ENCODE measurements at regions not wholly inside any gene's neighbourhood (a gene's known extent, or its start where the extent isn't known, plus 50 kb on each side); places are given as distances from the start of the nearest gene placed in this dataset.

GRCh38 chr9:95822583-95823431 lies 52.7 kb upstream of the ERCC6L2 start:
- no peak for DNase-seq (ENCODE audit: low read depth)

- no peak for DNase-seq (ENCODE audit: low read depth)
These were observed 53.5 kb upstream of the ERCC6L2 start for GRCh38 chr9:95822015-95822414.

- DNase-seq (ENCODE audit: low read depth) = no peak
These were observed 55.4 kb upstream of the ERCC6L2 start for GRCh38 chr9:95820074-95820473.

GRCh38 chr9:95819636-95820035 lies 55.9 kb upstream of the ERCC6L2 start:
- no peak for DNase-seq (ENCODE audit: low read depth)

GRCh38 chr9:95817205-95817604 lies 58.3 kb upstream of the ERCC6L2 start:
- no peak for DNase-seq (ENCODE audit: low read depth)

- no peak for DNase-seq (ENCODE audit: low read depth)
These were observed 58.8 kb upstream of the ERCC6L2 start for GRCh38 chr9:95816716-95817115.

- no peak for DNase-seq (ENCODE audit: low read depth)
These were observed 59.5 kb upstream of the ERCC6L2 start for GRCh38 chr9:95815961-95816360.

GRCh38 chr9:95815133-95815532 lies 60.4 kb upstream of the ERCC6L2 start:
- no peak for DNase-seq (ENCODE audit: low read depth)

GRCh38 chr9:95813923-95814322 lies 61.6 kb upstream of the ERCC6L2 start:
- no peak for DNase-seq (ENCODE audit: low read depth)

- DNase-seq (ENCODE audit: low read depth) = no peak
These were observed 64.7 kb upstream of the ERCC6L2 start for GRCh38 chr9:95810814-95811213.

GRCh38 chr9:95810133-95810532 lies 65.4 kb upstream of the ERCC6L2 start:
- no peak for DNase-seq (ENCODE audit: low read depth)

- no peak for DNase-seq (ENCODE audit: low read depth)
These were observed 65.8 kb upstream of the ERCC6L2 start for GRCh38 chr9:95809686-95810085.

GRCh38 chr9:95808011-95808410 lies 67.5 kb upstream of the ERCC6L2 start:
- DNase-seq (ENCODE audit: low read depth) = no peak

GRCh38 chr9:95807326-95807947 lies 68.1 kb upstream of the ERCC6L2 start:
- DNase-seq (ENCODE audit: low read depth) = no peak

GRCh38 chr9:95803197-95803596 lies 72.3 kb upstream of the ERCC6L2 start:
- no peak for DNase-seq (ENCODE audit: low read depth)

GRCh38 chr9:95801797-95802196 lies 73.7 kb upstream of the ERCC6L2 start:
- DNase-seq (ENCODE audit: low read depth) = no peak

GRCh38 chr9:95796029-95796428 lies 79.5 kb upstream of the ERCC6L2 start:
- DNase-seq (ENCODE audit: low read depth) = no peak

- DNase-seq (ENCODE audit: low read depth) = no peak
These were observed 81.3 kb upstream of the ERCC6L2 start for GRCh38 chr9:95793924-95794828.

- no peak for DNase-seq (ENCODE audit: low read depth)
These were observed 83.8 kb upstream of the ERCC6L2 start for GRCh38 chr9:95791695-95792094.

GRCh38 chr9:95791286-95791685 lies 84.2 kb upstream of the ERCC6L2 start:
- no peak for DNase-seq (ENCODE audit: low read depth)

GRCh38 chr9:95788521-95788991 lies 86.9 kb upstream of the ERCC6L2 start:
- no peak for DNase-seq (ENCODE audit: low read depth)

- DNase-seq (ENCODE audit: low read depth) = no peak
These were observed 87.5 kb upstream of the ERCC6L2 start for GRCh38 chr9:95788021-95788420.

All from forelimb muscle (tissue), 1 donor.